ENCODE measurements at regions not wholly inside any gene's neighbourhood (a gene's known extent, or its start where the extent isn't known, plus 50 kb on each side); places are given as distances from the start of the nearest gene placed in this dataset.

DNA sequence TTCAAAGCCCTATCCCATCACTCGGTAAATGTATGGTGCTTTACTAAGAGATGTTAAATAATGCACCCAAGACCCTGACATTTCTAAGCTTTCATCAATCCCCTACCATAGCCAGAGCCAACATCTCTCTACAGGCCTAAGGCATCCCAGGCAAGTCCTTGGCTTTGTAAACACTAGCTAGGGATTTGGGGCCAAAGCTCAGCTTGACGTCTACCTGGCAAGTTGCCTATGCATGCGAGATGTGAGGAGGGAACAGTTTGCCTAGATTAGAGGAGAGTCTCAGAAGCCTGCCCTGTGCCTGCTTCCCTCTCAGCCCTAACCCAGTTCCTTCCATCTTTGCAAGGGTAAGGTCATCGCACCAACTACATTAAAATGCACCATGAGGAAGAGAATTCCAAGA is 221.5 kb upstream of the NCKAP5 start:
- TF ChIP-seq SUZ12 (IDR thresholded peaks at IDR 0.05; ENCODE audit: extremely low read depth, insufficient read depth, insufficient read length) = no peak
- TF ChIP-seq YY1 (IDR thresholded peaks at IDR 0.05; ENCODE audit: insufficient read depth, insufficient read length) = no peak
- no peak for TF ChIP-seq ZNF274 (IDR thresholded peaks at IDR 0.05; ENCODE audit: low read depth, low read length)
